Small intestine (tissue), 7 donors: ENCODE measurements at regions not wholly inside any gene's neighbourhood (a gene's known extent, or its start where the extent isn't known, plus 50 kb on each side); places are given as distances from the start of the nearest gene placed in this dataset.

Experiments used
- DNase-seq, 2 donors: peaks; one replicate each; pipeline versions ENCODE4 v3.0.0 to v3.0.0-alpha.2; 2013
- FAIRE-seq: peaks from 2 replicates; lab custom pipeline; 2012; peaks lifted over from hg19 to GRCh38; lab: Jason Lieb, UNC
- H3K27ac ChIP-seq, 3 donors: one replicate each; pipeline ENCODE4 v1.5.1; 2013; ENCODE audit warnings: low read length in 2 of 3, mild to moderate bottlenecking in 2 of 3, control low read depth in 1 of 3, inconsistent platforms in 1 of 3, low read depth in 1 of 3, moderate library complexity in 1 of 3
- H3K27me3 ChIP-seq, 3 donors: one replicate each; pipeline ENCODE4 v1.6.1; 2013; ENCODE audit warnings: low read length in 3 of 3, inconsistent platforms in 1 of 3; ENCODE audit not compliant: control insufficient read depth in 3 of 3, insufficient read depth in 3 of 3
- H3K36me3 ChIP-seq, 3 donors: one replicate each; pipeline ENCODE4 v1.6.1; 2013; ENCODE audit warnings: low read length in 3 of 3, inconsistent platforms in 1 of 3, low read depth in 1 of 3, mild to moderate bottlenecking in 1 of 3, moderate library complexity in 1 of 3; ENCODE audit not compliant: control insufficient read depth in 3 of 3, insufficient read depth in 2 of 3
- H3K4me1 ChIP-seq, 3 donors: one replicate each; pipeline ENCODE4 v1.6.1; 2013; ENCODE audit warnings: low read length in 2 of 3, inconsistent platforms in 1 of 3, low read depth in 1 of 3, mild to moderate bottlenecking in 1 of 3, moderate library complexity in 1 of 3; ENCODE audit not compliant: control insufficient read depth in 3 of 3, insufficient read depth in 2 of 3
- H3K4me3 ChIP-seq, 3 donors: one replicate each; pipeline ENCODE4 v1.5.1; 2013; ENCODE audit warnings: low read length in 3 of 3, control low read depth in 1 of 3, inconsistent platforms in 1 of 3, low read depth in 1 of 3, mild to moderate bottlenecking in 1 of 3, moderate library complexity in 1 of 3
- H3K9me3 ChIP-seq, 2 donors: one replicate each; pipeline ENCODE4 v1.6.1; 2013; ENCODE audit warnings: low read depth in 1 of 2, low read length in 1 of 2; ENCODE audit not compliant: control insufficient read depth in 2 of 2, insufficient read depth in 1 of 2
- WGBS, 3 donors: extraction: QIAGEN DNeasy Blood & Tissue Kit; methylation state at CpG; one replicate each; pipeline ENCODE4 v1.1.7; 2013; 5-methylcytosine and 5-hydroxymethylcytosine counted together
- donor health status: healthy with polysubstance abuse.
- donor health status: control.
- donor health status: control.
- donor health status: Bipolar disorder and iron deficiency.
- donor health status: healthy.

DNA sequence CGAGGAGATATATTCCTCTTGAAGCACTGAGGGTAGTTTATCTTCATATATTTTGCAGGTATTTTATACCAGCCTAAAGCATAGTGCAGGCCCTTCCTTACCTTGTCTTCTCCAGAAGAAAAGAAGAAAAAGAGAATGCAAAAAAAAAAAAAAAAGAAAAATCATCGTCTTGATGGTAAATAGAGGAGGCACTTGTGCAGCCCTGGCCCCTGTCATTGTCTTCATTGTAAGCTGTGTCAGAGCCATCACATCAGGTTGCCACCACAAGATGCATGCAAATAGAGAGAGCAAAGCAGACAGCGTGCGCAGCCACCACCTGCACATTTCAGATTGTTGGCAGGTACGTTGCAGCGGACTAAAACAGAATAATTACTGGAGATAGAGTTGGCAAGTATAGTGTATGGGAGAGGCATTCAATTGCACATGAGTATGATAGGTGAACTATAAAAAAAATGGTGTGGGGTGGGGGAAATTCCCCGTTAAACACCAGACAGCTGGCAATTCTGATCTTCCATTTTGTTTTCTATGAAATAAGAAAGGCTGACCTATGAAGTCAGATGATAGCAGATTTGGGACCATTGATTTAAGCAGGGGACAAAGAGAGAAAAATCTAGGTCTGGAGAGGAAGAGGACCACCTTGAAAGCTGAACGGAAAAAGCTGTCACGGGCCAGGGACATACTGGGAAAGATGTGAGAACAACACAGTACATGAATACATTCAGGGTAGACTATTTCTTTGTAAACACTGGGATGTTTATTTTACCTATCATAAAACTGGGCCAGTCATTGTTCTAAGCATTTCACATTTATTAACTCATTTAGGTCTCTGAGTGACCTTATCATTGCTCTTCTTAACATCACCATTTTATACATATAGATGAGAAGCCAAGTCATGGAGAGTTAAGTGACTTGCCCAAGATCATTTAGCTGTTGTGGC is 306.3 kb upstream of the SP8 start:
- 29 to 82% (median 51%) methylated on average over 9 of the region's 9 CpGs for WGBS, 3 donors
- H3K9me3 ChIP-seq = no peaks in the 10 kb centered on the region

DNA sequence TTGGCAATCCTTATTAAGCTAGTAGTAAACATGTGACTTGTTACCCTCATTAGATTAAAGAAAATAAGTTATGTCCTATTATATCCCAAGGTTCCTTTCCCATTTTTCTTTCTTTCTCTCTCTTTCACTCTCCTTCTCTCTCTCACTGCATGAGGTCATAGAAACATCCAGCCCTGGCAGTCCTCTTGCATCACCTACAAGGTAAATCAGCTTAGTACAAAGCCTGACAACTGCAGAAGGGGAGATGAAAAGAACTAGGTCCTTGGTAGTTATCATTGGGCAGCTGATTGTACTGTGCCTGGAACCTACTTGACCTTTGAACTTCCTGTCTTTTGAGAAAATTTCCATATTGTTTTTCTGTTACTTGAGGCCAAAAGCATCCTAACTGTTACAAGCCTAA is 307.9 kb upstream of the SP8 start:
- no peak for FAIRE-seq
- no peak overlapping the region for H3K4me3 ChIP-seq
- H3K27ac ChIP-seq = no peak overlapping the region
- H3K4me1 ChIP-seq = no peaks in the 10 kb centered on the region
- no peaks in the 10 kb centered on the region for H3K9me3 ChIP-seq
- H3K36me3 ChIP-seq = no peaks in the 10 kb centered on the region
- DNase-seq = no peak
- H3K27me3 ChIP-seq = no peaks in the 10 kb centered on the region

More for the DNA sequence above, 306.3 kb upstream of the SP8 start:
- H3K36me3 ChIP-seq = no peaks in the 10 kb centered on the region
- no peak overlapping the region for H3K27ac ChIP-seq
- DNase-seq (no peak), FAIRE-seq (no peak)
- H3K27me3 ChIP-seq = no peaks in the 10 kb centered on the region
- H3K4me1 ChIP-seq = no peaks in the 10 kb centered on the region
- H3K4me3 ChIP-seq = no peak overlapping the region

DNA sequence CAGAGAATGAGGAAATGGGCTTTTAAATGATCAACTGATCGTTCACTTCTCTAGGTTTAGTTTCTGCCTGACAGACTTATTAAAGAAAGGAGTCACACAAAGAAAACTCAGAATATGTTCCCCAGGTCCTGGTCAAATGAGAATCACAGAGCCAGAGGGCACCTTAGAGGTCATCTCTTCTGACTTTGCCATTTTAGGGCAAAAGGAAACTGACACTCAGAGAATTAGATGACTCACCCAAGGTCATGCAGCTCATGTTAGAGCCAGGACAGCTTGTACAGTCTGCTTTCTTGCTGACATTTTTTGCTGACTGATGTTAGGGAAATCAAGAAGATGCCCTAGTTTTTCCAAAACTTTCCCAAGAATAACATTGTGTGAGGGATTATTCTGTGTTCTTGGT is 312.7 kb upstream of the SP8 start:
- no peak overlapping the region for H3K27ac ChIP-seq
- no peaks in the 10 kb centered on the region for H3K9me3 ChIP-seq
- H3K4me1 ChIP-seq = peaks cover 0 to 15% (median 2%) of the 10 kb centered on the region in 3 donors
- H3K27me3 ChIP-seq = no peaks in the 10 kb centered on the region
- DNase-seq (no peak), FAIRE-seq (no peak)
- no peaks in the 10 kb centered on the region for H3K36me3 ChIP-seq
- WGBS, 3 donors = 56 to 70% (median 58%) methylated on average over 1 of the region's 1 CpG
- H3K4me3 ChIP-seq = no peak overlapping the region

- DNase-seq (no peak), FAIRE-seq (no peak)
- no peaks in the 10 kb centered on the region for H3K9me3 ChIP-seq
- no peaks in the 10 kb centered on the region for H3K36me3 ChIP-seq
- no peak overlapping the region for H3K27ac ChIP-seq
- no peaks in the 10 kb centered on the region for H3K27me3 ChIP-seq
- peaks cover 0 to 15% (median 2%) of the 10 kb centered on the region in 3 donors for H3K4me1 ChIP-seq
- H3K4me3 ChIP-seq = no peak overlapping the region
Measured at GRCh38 chr7:21099955-21100354, 313.3 kb upstream of the SP8 start.

GRCh38 chr7:21101541-21101940 is 314.9 kb upstream of the SP8 start:
- Histone ChIP-seq H3K4me3 (no peak overlapping the region), H3K4me1 (peaks cover 0 to 15% (median 2%) of the 10 kb centered on the region in 3 donors), H3K27me3 (no peaks in the 10 kb centered on the region), H3K9me3 (no peaks in the 10 kb centered on the region), H3K36me3 (no peaks in the 10 kb centered on the region), H3K27ac (no peak overlapping the region)
- no peak for FAIRE-seq
- DNase-seq = peak; percentile 60 to 69
- 10 to 73% (median 26%) methylated on average over 2 of the region's 2 CpGs for WGBS, 3 donors

GRCh38 chr7:21103426-21104123 is 316.9 kb upstream of the SP8 start:
- WGBS, 3 donors = 53 to 67% (median 56%) methylated on average over 4 of the region's 4 CpGs
- peaks cover 0 to 15% (median 2%) of the 10 kb centered on the region in 3 donors for H3K4me1 ChIP-seq
- H3K36me3 ChIP-seq = no peaks in the 10 kb centered on the region
- FAIRE-seq = no peak
- no peaks in the 10 kb centered on the region for H3K9me3 ChIP-seq
- peak; percentile 10 to 28 for DNase-seq
- H3K27ac ChIP-seq = no peak overlapping the region
- H3K27me3 ChIP-seq = no peaks in the 10 kb centered on the region
- H3K4me3 ChIP-seq = no peak overlapping the region

DNA sequence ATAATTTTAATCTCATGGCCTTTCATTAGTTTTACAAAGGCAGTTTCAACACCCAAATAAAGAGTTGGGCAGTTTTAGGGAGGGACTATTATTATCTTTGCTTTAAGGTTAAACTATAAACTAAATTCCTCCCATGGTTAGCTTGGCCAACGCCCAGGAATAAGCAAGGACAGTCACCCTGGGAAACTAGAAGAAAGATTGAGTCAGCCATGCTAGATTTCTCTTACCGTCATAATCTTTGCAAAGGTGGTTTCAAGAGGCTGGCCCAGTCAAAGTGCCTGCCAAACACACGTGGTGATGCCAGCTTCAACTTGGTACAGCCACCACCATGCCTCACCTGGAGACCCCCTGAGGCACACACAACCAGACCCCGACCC is 317.4 kb upstream of the SP8 start:
- FAIRE-seq = no peak
- Histone ChIP-seq H3K4me3 (no peak overlapping the region), H3K27ac (no peak overlapping the region), H3K4me1 (peaks cover 0 to 15% (median 2%) of the 10 kb centered on the region in 3 donors), H3K27me3 (no peaks in the 10 kb centered on the region), H3K36me3 (no peaks in the 10 kb centered on the region), H3K9me3 (no peaks in the 10 kb centered on the region)
- peak; percentile 9 to 56 for DNase-seq
- 27 to 63% (median 34%) methylated on average over 4 of the region's 4 CpGs for WGBS, 3 donors

DNA sequence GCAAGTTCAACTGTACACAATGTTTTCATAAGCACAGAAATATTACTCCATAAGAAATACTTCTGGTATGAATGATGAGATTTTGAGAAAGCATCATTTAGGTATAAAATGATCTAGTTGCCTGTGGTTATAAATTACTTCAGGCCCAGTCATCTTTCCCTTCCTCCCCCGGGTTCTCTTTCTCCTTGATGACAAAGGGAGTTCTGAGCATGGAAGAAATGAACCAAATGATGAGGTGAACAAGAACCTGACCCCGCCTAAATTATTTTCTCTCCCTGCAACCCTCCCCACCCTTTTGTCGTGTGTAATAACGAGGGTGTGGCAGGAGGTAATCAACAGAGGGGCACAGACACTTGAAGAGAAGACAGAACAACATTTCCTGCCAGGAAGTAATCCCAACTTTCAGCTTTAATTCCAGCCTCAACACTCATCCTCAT is 319.6 kb upstream of the SP8 start:
- FAIRE-seq (no peak), DNase-seq (no peak)
- H3K4me3 ChIP-seq = no peak overlapping the region
- no peak overlapping the region for H3K27ac ChIP-seq
- H3K4me1 ChIP-seq = peaks cover 0 to 10% (median under 1%) of the 10 kb centered on the region in 3 donors
- H3K9me3 ChIP-seq = no peaks in the 10 kb centered on the region
- H3K36me3 ChIP-seq = no peaks in the 10 kb centered on the region
- H3K27me3 ChIP-seq = no peaks in the 10 kb centered on the region
- 46 to 69% (median 52%) methylated on average over 4 of the region's 4 CpGs for WGBS, 3 donors
